IMR-90 (cell line): ENCODE measurements at regions not wholly inside any gene's neighbourhood (a gene's known extent, or its start where the extent isn't known, plus 50 kb on each side); places are given as distances from the start of the nearest gene placed in this dataset.

Source experiments
- ATAC-seq: fragments of 200-7000 bp; cut with Tn5 transposase; 2 replicates; pipeline ENCODE4 v1.9.1; 2020; ENCODE audit warnings: low read depth, mild to moderate bottlenecking, moderate library complexity
- BruUV-seq: library from RNA; stranded (reverse); fragments of 400-500 nt; replicated peaks from 2 replicates; lab custom pipeline; 2021; lab: Mats Ljungman, UMichigan
- CTCF ChIA-PET: fragments of 300-600 bp; formaldehyde crosslinking; extraction: SDS; loops from one replicate; lab custom pipeline; 2021; ENCODE audit warnings: antibody characterized with exemption; lab: Yijun Ruan, JAX
- POLR2A ChIA-PET: fragments of 300-600 bp; sonication (Branson Sonifier 250); formaldehyde crosslinking; loops from one replicate; lab custom pipeline; 2022; ENCODE audit warnings: antibody characterized with exemption; ENCODE audit not compliant: unreplicated experiment; lab: Charles Lee
- DNase-seq: peaks from one replicate; pipeline ENCODE4 v3.0.0; 2013
- H2AFZ ChIP-seq: replicated peaks from 2 replicates; pipeline ENCODE3; 2013; ENCODE audit warnings: low read length, mild to moderate bottlenecking; ENCODE audit not compliant: poor library complexity
- H2AK5ac ChIP-seq: 2 replicates; pipeline ENCODE4 v1.6.1; 2013; ENCODE audit warnings: low read depth, low read length, inconsistent platforms
- H2AK9ac ChIP-seq: replicated peaks from 2 replicates; pipeline ENCODE3; 2013; ENCODE audit warnings: mild to moderate bottlenecking, low read depth, low read length, moderate library complexity; ENCODE audit not compliant: poor library complexity
- H2BK120ac ChIP-seq: 2 replicates; pipeline ENCODE4 v1.6.1; 2013; ENCODE audit warnings: low read depth, low read length, inconsistent platforms
- H2BK15ac ChIP-seq: 3 replicates; pipeline ENCODE4 v1.6.1; 2013; ENCODE audit warnings: low read depth, low read length, inconsistent platforms
- H2BK20ac ChIP-seq: 2 replicates; pipeline ENCODE4 v1.6.1; 2013; ENCODE audit warnings: low read depth, mild to moderate bottlenecking, inconsistent platforms, low read length, moderate library complexity
- H2BK5ac ChIP-seq: 2 replicates; pipeline ENCODE4 v1.6.1; 2013; ENCODE audit warnings: mild to moderate bottlenecking, low read depth, low read length, inconsistent platforms; ENCODE audit not compliant: poor library complexity, severe bottlenecking
- H3K14ac ChIP-seq: replicated peaks from 2 replicates; pipeline ENCODE4 v1.6.1; 2013; ENCODE audit warnings: low read depth, low read length, inconsistent platforms
- H3K18ac ChIP-seq: 2 replicates; pipeline ENCODE4 v1.6.1; 2013; ENCODE audit warnings: low read depth, low read length, control low read depth
- H3K23ac ChIP-seq: 2 replicates; pipeline ENCODE4 v1.6.1; 2013; ENCODE audit warnings: low read depth, low read length, inconsistent platforms
- H3K27ac ChIP-seq: 2 replicates; pipeline ENCODE4 v1.5.1; 2013; ENCODE audit warnings: mild to moderate bottlenecking, control low read depth, low read length; ENCODE audit not compliant: insufficient read depth
- H3K27me3 ChIP-seq: 2 replicates; pipeline ENCODE4 v1.6.1; 2013; ENCODE audit warnings: low read length; ENCODE audit not compliant: control insufficient read depth, insufficient read depth
- H3K36me3 ChIP-seq: 2 replicates; pipeline ENCODE4 v1.6.1; 2013; ENCODE audit warnings: low read length, mixed read lengths; ENCODE audit not compliant: control insufficient read depth, insufficient read depth
- H3K4ac ChIP-seq: 2 replicates; pipeline ENCODE4 v1.6.1; 2013; ENCODE audit warnings: low read depth, low read length, inconsistent platforms
- H3K4me1 ChIP-seq: 2 replicates; pipeline ENCODE4 v1.6.1; 2013; ENCODE audit warnings: low read length, mixed read lengths; ENCODE audit not compliant: control insufficient read depth, insufficient read depth
- H3K4me2 ChIP-seq: 2 replicates; pipeline ENCODE4 v1.6.1; 2013; ENCODE audit warnings: low read depth, mild to moderate bottlenecking, control low read depth, low read length, moderate library complexity
- H3K4me3 ChIP-seq: 2 replicates; pipeline ENCODE4 v1.5.1; 2013; ENCODE audit warnings: low read depth, mild to moderate bottlenecking, control low read depth, low read length, moderate library complexity; ENCODE audit not compliant: insufficient read depth
- H3K56ac ChIP-seq: 2 replicates; pipeline ENCODE4 v1.6.1; 2013; ENCODE audit warnings: low read length, inconsistent platforms; ENCODE audit not compliant: insufficient read depth; ENCODE audit errors: extremely low read depth
- H3K79me1 ChIP-seq, 2 experiments: 2 replicates each; pipeline ENCODE4 v1.6.1; 2013; ENCODE audit warnings: low read length in 2 of 2, inconsistent platforms in 1 of 2, low read depth in 1 of 2
- H3K9ac ChIP-seq: 2 replicates; pipeline ENCODE4 v1.6.1; 2013; ENCODE audit warnings: low read depth, low read length, control low read depth
- H3K9me1 ChIP-seq: 2 replicates; pipeline ENCODE4 v1.6.1; 2013; ENCODE audit warnings: low read length, inconsistent platforms; ENCODE audit not compliant: insufficient read depth
- H3K9me3 ChIP-seq: 2 replicates; pipeline ENCODE4 v1.6.1; 2013; ENCODE audit warnings: low read length; ENCODE audit not compliant: control insufficient read depth, insufficient read depth
- H4K20me1 ChIP-seq: 2 replicates; pipeline ENCODE4 v1.6.1; 2013; ENCODE audit warnings: low read length, inconsistent platforms; ENCODE audit not compliant: insufficient read depth
- H4K5ac ChIP-seq: 2 replicates; pipeline ENCODE4 v1.6.1; 2013; ENCODE audit warnings: mild to moderate bottlenecking, low read depth, low read length, control low read depth
- H4K8ac ChIP-seq, 2 experiments: 2 replicates each; pipeline ENCODE4 v1.6.1; 2013; ENCODE audit warnings: low read depth in 2 of 2, low read length in 2 of 2, control low read depth in 1 of 2, inconsistent platforms in 1 of 2
- H4K91ac ChIP-seq: 2 replicates; pipeline ENCODE4 v1.6.1; 2013; ENCODE audit warnings: low read depth, low read length, inconsistent platforms; ENCODE audit not compliant: insufficient read depth
- BHLHE40 ChIP-seq: fragments of 150-350 bp; IDR thresholded peaks from 2 replicates; pipeline ENCODE4 v1.6.1; 2016; ENCODE audit warnings: mild to moderate bottlenecking, low read depth, low read length
- CEBPB ChIP-seq: IDR thresholded peaks from 2 replicates; pipeline ENCODE4 v1.6.1; 2012; ENCODE audit warnings: low read depth, low read length, improper control_type of control experiment
- CHD1 ChIP-seq: IDR thresholded peaks from 2 replicates; pipeline ENCODE4 v1.6.1; 2012; ENCODE audit warnings: low read depth, low read length, improper control_type of control experiment
- FOS ChIP-seq: fragments of 150-350 bp; IDR thresholded peaks from 2 replicates; pipeline ENCODE4 v1.6.1; 2016; ENCODE audit warnings: low read depth, low read length
- MAFK ChIP-seq: IDR thresholded peaks from 2 replicates; pipeline ENCODE4 v1.6.1; 2012; ENCODE audit warnings: low read depth, low read length, improper control_type of control experiment
- MAZ ChIP-seq: IDR thresholded peaks from 2 replicates; pipeline ENCODE4 v1.6.1; 2012; ENCODE audit warnings: low read depth, mild to moderate bottlenecking, low read length, improper control_type of control experiment, moderate library complexity, borderline replicate concordance
- MXI1 ChIP-seq: IDR thresholded peaks from 2 replicates; pipeline ENCODE4 v1.6.1; 2012; ENCODE audit warnings: low read depth, mild to moderate bottlenecking, low read length, moderate library complexity, borderline replicate concordance
- NFE2L2 ChIP-seq: fragments of 150-350 bp; IDR thresholded peaks from 2 replicates; pipeline ENCODE4 v1.6.1; 2016; ENCODE audit warnings: low read depth, mild to moderate bottlenecking, low read length
- POLR2A ChIP-seq: IDR thresholded peaks from 2 replicates; pipeline ENCODE4 v1.6.1; 2012; ENCODE audit warnings: mild to moderate bottlenecking, low read depth, low read length
- RAD21 ChIP-seq: IDR thresholded peaks from 2 replicates; pipeline ENCODE4 v1.6.1; 2012; ENCODE audit warnings: low read length, improper control_type of control experiment
- RCOR1 ChIP-seq: IDR thresholded peaks from 2 replicates; pipeline ENCODE4 v1.6.1; 2012; ENCODE audit warnings: mild to moderate bottlenecking, low read length, improper control_type of control experiment; ENCODE audit not compliant: insufficient replicate concordance
- RFX5 ChIP-seq: IDR thresholded peaks from 2 replicates; pipeline ENCODE4 v1.8.0; 2012; ENCODE audit warnings: low read depth, mild to moderate bottlenecking, low read length, moderate library complexity
- SMC3 ChIP-seq: fragments of 150-350 bp; IDR thresholded peaks from 2 replicates; pipeline ENCODE4 v1.6.1; 2016; ENCODE audit warnings: low read depth, mild to moderate bottlenecking, antibody characterized with exemption, low read length, moderate library complexity
- USF2 ChIP-seq: fragments of 150-350 bp; IDR thresholded peaks from 2 replicates; pipeline ENCODE4 v1.6.1; 2017; ENCODE audit warnings: mild to moderate bottlenecking, antibody characterized with exemption, low read length, low read depth
- WGBS, 2 experiments: methylation state at CpG; one replicate each; pipeline versions ENCODE4 v1.1.5 to v1.1.7; 2013; ENCODE audit warnings: missing lambda C conversion rate in 2 of 2; ENCODE audit not compliant: insufficient read length in 1 of 2; ENCODE audit errors: extremely low coverage in 2 of 2; 5-methylcytosine and 5-hydroxymethylcytosine counted together
- dilution Hi-C: fragments of 300-500 bp; cut with HindIII; formaldehyde crosslinking; loops from one replicate; pipeline ENCODE4 v1.14.3; 2018; ENCODE audit warnings: low sequenced_read_pairs; ENCODE audit not compliant: unreplicated experiment
- in situ Hi-C: fragments of 300-500 bp; cut with MboI; formaldehyde crosslinking; loops from 3 replicates; pipeline ENCODE4 v1.14.3; 2019; ENCODE audit warnings: low sequenced_read_pairs, inconsistent platforms, mixed read lengths
- intact Hi-C: fragments of 100-400 bp; cut with micrococcal nuclease; formaldehyde crosslinking; loops from 2 replicates; pipeline ENCODE4 v1.10.0; 2022
- TF ChIP-seq, protein P1 (sequence below): conservative IDR thresholded peaks from 2 replicates; pipeline ENCODE4 v1.5.1; 2012; ENCODE audit warnings: mild to moderate bottlenecking, low read depth, low read length, improper control_type of control experiment
- TF ChIP-seq, protein P2 (sequence below): fragments of 150-350 bp; IDR thresholded peaks from 2 replicates; pipeline ENCODE4 v1.6.1; 2016; ENCODE audit warnings: low read depth, mild to moderate bottlenecking, low read length, moderate library complexity, borderline replicate concordance

DNA sequence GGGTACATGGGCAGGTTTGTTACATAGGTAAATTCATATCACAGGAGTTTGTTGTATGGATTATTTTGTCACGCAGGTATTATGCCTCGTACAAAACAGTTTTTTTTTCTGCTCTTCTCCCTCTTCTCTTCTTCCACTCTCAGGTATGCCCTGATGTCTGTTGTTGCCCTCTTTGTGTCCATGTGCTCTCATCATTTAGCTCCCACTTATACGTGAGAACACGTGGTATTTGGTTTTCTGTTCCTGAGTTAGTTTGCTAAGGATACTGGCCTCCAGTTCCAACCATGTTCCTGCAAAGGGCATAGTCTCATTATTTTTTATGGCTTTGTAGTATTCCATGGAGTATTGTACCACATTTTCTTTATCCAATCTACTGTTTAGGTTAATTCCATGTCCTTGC, 65.7 kb downstream of the UNC5CL start:
- Histone ChIP-seq H3K4me3 (no peak overlapping the region), H3K23ac (no peak overlapping the region), H2AK9ac (no peak overlapping the region), H2AFZ (no peak overlapping the region), H4K20me1 (no peaks in the 10 kb centered on the region), H4K5ac (no peak overlapping the region), H2BK20ac (no peak overlapping the region), H4K8ac (no peak overlapping the region), H3K9me1 (no peaks in the 10 kb centered on the region), H3K79me1 (no peaks in the 10 kb centered on the region), H3K27ac (no peak overlapping the region), H3K14ac (no peak overlapping the region), H4K91ac (no peak overlapping the region), H3K9ac (no peak overlapping the region), H3K4me1 (no peaks in the 10 kb centered on the region), H3K9me3 (no peaks in the 10 kb centered on the region), H2AK5ac (no peak overlapping the region), H2BK120ac (no peak overlapping the region), H3K4me2 (no peak overlapping the region), H3K18ac (no peak overlapping the region), H3K56ac (no peak overlapping the region), H3K4ac (no peak overlapping the region), H3K27me3 (peaks cover 10% of the 10 kb centered on the region), H3K36me3 (no peaks in the 10 kb centered on the region), H2BK15ac (no peak overlapping the region), H2BK5ac (no peak overlapping the region)
- ATAC-seq (no peak), DNase-seq (no peak)
- ChIA-PET POLR2A (no interaction called here), CTCF (no interaction called here)
- BruUV-seq: no TSS peak
- TF ChIP-seq CHD1 (no peak), POLR2A (no peak), SMC3 (no peak), RFX5 (no peak), MXI1 (no peak), BHLHE40 (no peak), RCOR1 (no peak), MAZ (no peak), USF2 (no peak), FOS (no peak), CEBPB (no peak), NFE2L2 (no peak), MAFK (no peak), RAD21 (no peak)
- TF ChIP-seq, protein P1, sequence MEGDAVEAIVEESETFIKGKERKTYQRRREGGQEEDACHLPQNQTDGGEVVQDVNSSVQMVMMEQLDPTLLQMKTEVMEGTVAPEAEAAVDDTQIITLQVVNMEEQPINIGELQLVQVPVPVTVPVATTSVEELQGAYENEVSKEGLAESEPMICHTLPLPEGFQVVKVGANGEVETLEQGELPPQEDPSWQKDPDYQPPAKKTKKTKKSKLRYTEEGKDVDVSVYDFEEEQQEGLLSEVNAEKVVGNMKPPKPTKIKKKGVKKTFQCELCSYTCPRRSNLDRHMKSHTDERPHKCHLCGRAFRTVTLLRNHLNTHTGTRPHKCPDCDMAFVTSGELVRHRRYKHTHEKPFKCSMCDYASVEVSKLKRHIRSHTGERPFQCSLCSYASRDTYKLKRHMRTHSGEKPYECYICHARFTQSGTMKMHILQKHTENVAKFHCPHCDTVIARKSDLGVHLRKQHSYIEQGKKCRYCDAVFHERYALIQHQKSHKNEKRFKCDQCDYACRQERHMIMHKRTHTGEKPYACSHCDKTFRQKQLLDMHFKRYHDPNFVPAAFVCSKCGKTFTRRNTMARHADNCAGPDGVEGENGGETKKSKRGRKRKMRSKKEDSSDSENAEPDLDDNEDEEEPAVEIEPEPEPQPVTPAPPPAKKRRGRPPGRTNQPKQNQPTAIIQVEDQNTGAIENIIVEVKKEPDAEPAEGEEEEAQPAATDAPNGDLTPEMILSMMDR: no peak
- TF ChIP-seq, protein P2, sequence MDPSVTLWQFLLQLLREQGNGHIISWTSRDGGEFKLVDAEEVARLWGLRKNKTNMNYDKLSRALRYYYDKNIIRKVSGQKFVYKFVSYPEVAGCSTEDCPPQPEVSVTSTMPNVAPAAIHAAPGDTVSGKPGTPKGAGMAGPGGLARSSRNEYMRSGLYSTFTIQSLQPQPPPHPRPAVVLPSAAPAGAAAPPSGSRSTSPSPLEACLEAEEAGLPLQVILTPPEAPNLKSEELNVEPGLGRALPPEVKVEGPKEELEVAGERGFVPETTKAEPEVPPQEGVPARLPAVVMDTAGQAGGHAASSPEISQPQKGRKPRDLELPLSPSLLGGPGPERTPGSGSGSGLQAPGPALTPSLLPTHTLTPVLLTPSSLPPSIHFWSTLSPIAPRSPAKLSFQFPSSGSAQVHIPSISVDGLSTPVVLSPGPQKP: no peak
- in situ Hi-C loops (no loop called here), intact Hi-C loops (no loop called here), dilution Hi-C loops (no loop called here)
- WGBS, 2 experiments: no CpG with 5 or more reads among the region's 4 CpGs
